C4-2B (cell line): ENCODE measurements at regions not wholly inside any gene's neighbourhood (a gene's known extent, or its start where the extent isn't known, plus 50 kb on each side); places are given as distances from the start of the nearest gene placed in this dataset.
"Not testable (repeated sequence)": the region's sequence is repeated elsewhere in the genome, so short reads cannot be mapped to it uniquely, and the experiment has no call there.

Source experiments
- H3K27ac ChIP-seq: fragments of 450-650 bp; 2 replicates; pipeline ENCODE4 v1.5.1; 2017
- CTCF ChIP-seq: fragments of 450-650 bp; conservative IDR thresholded peaks from 2 replicates; pipeline ENCODE4 v1.5.1; 2017; ENCODE audit warnings: mild to moderate bottlenecking
- ZFX ChIP-seq: fragments of 450-650 bp; IDR thresholded peaks from 2 replicates; pipeline ENCODE4 v1.6.1; 2017

- H3K27ac ChIP-seq = no peak overlapping the region
- no peak for TF ChIP-seq CTCF
- no peak for TF ChIP-seq ZFX
Observed at GRCh38 chr5:163912046-163912445, 406.6 kb downstream of the MAT2B start.

- H3K27ac ChIP-seq = no peak overlapping the region
Observed at GRCh38 chr5:163913548-163913947, 408.1 kb downstream of the MAT2B start.

GRCh38 chr5:163914910-163915309 lies 409.5 kb downstream of the MAT2B start:
- no peak overlapping the region for H3K27ac ChIP-seq
- TF ChIP-seq CTCF (no peak), ZFX (no peak)

More at GRCh38 chr5:163913548-163913947, 408.1 kb downstream of the MAT2B start:
- TF ChIP-seq ZFX = no peak
- peak; percentile 34 for TF ChIP-seq CTCF

- no peak overlapping the region for H3K27ac ChIP-seq
Observed at GRCh38 chr5:163915481-163915961, 410.1 kb downstream of the MAT2B start.

GRCh38 chr5:163916376-163916775 lies 411.0 kb downstream of the MAT2B start:
- no peak for TF ChIP-seq ZFX
- TF ChIP-seq CTCF = no peak
- no peak overlapping the region for H3K27ac ChIP-seq

More at GRCh38 chr5:163915481-163915961, 410.1 kb downstream of the MAT2B start:
- TF ChIP-seq CTCF = no peak
- TF ChIP-seq ZFX = no peak

- no peak overlapping the region for H3K27ac ChIP-seq
- TF ChIP-seq CTCF (no peak), ZFX (no peak)
Observed at GRCh38 chr5:163916861-163917260, 411.4 kb downstream of the MAT2B start.

GRCh38 chr5:163917747-163918146 lies 412.3 kb downstream of the MAT2B start:
- no peak for TF ChIP-seq ZFX
- no peak for TF ChIP-seq CTCF
- H3K27ac ChIP-seq = no peak overlapping the region

- H3K27ac ChIP-seq = not testable (repeated sequence)
Observed at GRCh38 chr5:163934990-163935389, 429.6 kb downstream of the MAT2B start.
